Activated CD4-positive, alpha-beta memory T cell treated with anti-CD3 and anti-CD28 coated beads, Interleukin-2, amount 10 ng/mL, durations not matched to agents 7 days and 5 days (primary cell): ENCODE measurements at regions not wholly inside any gene's neighbourhood (a gene's known extent, or its start where the extent isn't known, plus 50 kb on each side); places are given as distances from the start of the nearest gene placed in this dataset.

ENCODE experiments used
- CTCF ChIA-PET: fragments of 350-600 bp; sonication (Branson Sonifier 250); formaldehyde crosslinking; loops from one replicate; lab custom pipeline; 2021; ENCODE audit warnings: antibody characterized with exemption, inconsistent platforms; lab: Charles Lee
- POLR2A ChIA-PET: fragments of 350-600 bp; sonication (Branson Sonifier 250); formaldehyde crosslinking; loops from one replicate; lab custom pipeline; 2021; ENCODE audit warnings: antibody characterized with exemption; lab: Charles Lee
- DNase-seq: peaks from one replicate; pipeline ENCODE4 v3.0.0-alpha.2; 2020
- H3K27ac Mint-ChIP-seq: one replicate; pipeline ENCODE4 v1.8.0; 2021; ENCODE audit warnings: mild to moderate bottlenecking, mixed read lengths
- H3K27me3 Mint-ChIP-seq: one replicate; pipeline ENCODE4 v1.8.0; 2021; ENCODE audit warnings: mixed read lengths
- H3K36me3 Mint-ChIP-seq: one replicate; pipeline ENCODE4 v1.8.0; 2021; ENCODE audit warnings: low read depth, mixed read lengths
- H3K4me1 Mint-ChIP-seq: one replicate; pipeline ENCODE4 v1.8.0; 2021; ENCODE audit warnings: mixed read lengths
- H3K4me3 Mint-ChIP-seq: one replicate; pipeline ENCODE4 v1.8.0; 2021; ENCODE audit warnings: mild to moderate bottlenecking, mixed read lengths
- H3K9me3 Mint-ChIP-seq: one replicate; pipeline ENCODE4 v1.8.0; 2021; ENCODE audit warnings: mixed read lengths

GRCh38 chr3:78123058-78123457 is 1083.2 kb downstream of the ROBO2 start:
- CTCF ChIA-PET: no interaction called here

GRCh38 chr3:78129707-78130106 is 1089.8 kb downstream of the ROBO2 start:
- CTCF ChIA-PET: no interaction called here
- Mint-ChIP-seq H3K9me3 (peaks cover 13% of the 10 kb centered on the region), H3K27ac (no peak overlapping the region), H3K4me3 (no peak overlapping the region), H3K27me3 (no peaks in the 10 kb centered on the region), H3K36me3 (no peaks in the 10 kb centered on the region), H3K4me1 (no peaks in the 10 kb centered on the region)
- no peak for DNase-seq
- POLR2A ChIA-PET: no interaction called here

More at GRCh38 chr3:78123058-78123457, 1083.2 kb downstream of the ROBO2 start:
- Mint-ChIP-seq H3K9me3 (peaks cover 13% of the 10 kb centered on the region), H3K27me3 (no peaks in the 10 kb centered on the region), H3K27ac (no peak overlapping the region), H3K36me3 (no peaks in the 10 kb centered on the region), H3K4me1 (no peaks in the 10 kb centered on the region), H3K4me3 (no peak overlapping the region)
- POLR2A ChIA-PET: no interaction called here
- no peak for DNase-seq

- peaks cover 5% of the 10 kb centered on the region for H3K9me3 Mint-ChIP-seq
- H3K27ac Mint-ChIP-seq: no peak overlapping the region
- no peak for DNase-seq
- H3K4me1 Mint-ChIP-seq: no peaks in the 10 kb centered on the region
- no peaks in the 10 kb centered on the region for H3K36me3 Mint-ChIP-seq
- H3K4me3 Mint-ChIP-seq: no peak overlapping the region
- no peaks in the 10 kb centered on the region for H3K27me3 Mint-ChIP-seq
- POLR2A ChIA-PET: no interaction called here
- CTCF ChIA-PET: no interaction called here
These were observed 1090.9 kb downstream of the ROBO2 start for GRCh38 chr3:78130741-78131290.

GRCh38 chr3:78134496-78134895 is 1094.6 kb downstream of the ROBO2 start:
- H3K4me3 Mint-ChIP-seq: no peak overlapping the region
- CTCF ChIA-PET: no interaction called here
- DNase-seq: no peak
- POLR2A ChIA-PET: no interaction called here
- no peaks in the 10 kb centered on the region for H3K36me3 Mint-ChIP-seq
- no peaks in the 10 kb centered on the region for H3K27me3 Mint-ChIP-seq
- peaks cover 8% of the 10 kb centered on the region for H3K9me3 Mint-ChIP-seq
- H3K27ac Mint-ChIP-seq: no peak overlapping the region
- H3K4me1 Mint-ChIP-seq: no peaks in the 10 kb centered on the region

GRCh38 chr3:78139166-78139565 is 1099.3 kb downstream of the ROBO2 start:
- POLR2A ChIA-PET: no interaction called here
- Mint-ChIP-seq H3K4me3 (no peak overlapping the region), H3K9me3 (peaks cover 4% of the 10 kb centered on the region), H3K27ac (no peak overlapping the region), H3K27me3 (no peaks in the 10 kb centered on the region), H3K36me3 (no peaks in the 10 kb centered on the region), H3K4me1 (no peaks in the 10 kb centered on the region)
- CTCF ChIA-PET: no interaction called here
- no peak for DNase-seq

- H3K27ac Mint-ChIP-seq: no peak overlapping the region
- H3K27me3 Mint-ChIP-seq: no peaks in the 10 kb centered on the region
- no peak for DNase-seq
- H3K9me3 Mint-ChIP-seq: peaks cover 6% of the 10 kb centered on the region
- H3K4me1 Mint-ChIP-seq: no peaks in the 10 kb centered on the region
- H3K36me3 Mint-ChIP-seq: no peaks in the 10 kb centered on the region
- no peak overlapping the region for H3K4me3 Mint-ChIP-seq
- CTCF ChIA-PET: no interaction called here
- POLR2A ChIA-PET: no interaction called here
These were observed 1100.4 kb downstream of the ROBO2 start for GRCh38 chr3:78140274-78140673.

- DNase-seq: no peak
- no peaks in the 10 kb centered on the region for H3K4me1 Mint-ChIP-seq
- CTCF ChIA-PET: no interaction called here
- no peaks in the 10 kb centered on the region for H3K27me3 Mint-ChIP-seq
- peaks cover 5% of the 10 kb centered on the region for H3K9me3 Mint-ChIP-seq
- no peaks in the 10 kb centered on the region for H3K36me3 Mint-ChIP-seq
- H3K27ac Mint-ChIP-seq: no peak overlapping the region
- POLR2A ChIA-PET: no interaction called here
- H3K4me3 Mint-ChIP-seq: no peak overlapping the region
These were observed 1101.0 kb downstream of the ROBO2 start for GRCh38 chr3:78140866-78141265.

GRCh38 chr3:78141269-78141668 is 1101.4 kb downstream of the ROBO2 start:
- ChIA-PET POLR2A (no interaction called here), CTCF (no interaction called here)
- Mint-ChIP-seq H3K4me1 (no peaks in the 10 kb centered on the region), H3K9me3 (peaks cover 4% of the 10 kb centered on the region), H3K27me3 (no peaks in the 10 kb centered on the region), H3K4me3 (no peak overlapping the region), H3K27ac (no peak overlapping the region), H3K36me3 (no peaks in the 10 kb centered on the region)
- DNase-seq: no peak

GRCh38 chr3:78143000-78143399 is 1103.1 kb downstream of the ROBO2 start:
- H3K4me1 Mint-ChIP-seq: no peaks in the 10 kb centered on the region
- no peak overlapping the region for H3K27ac Mint-ChIP-seq
- no peaks in the 10 kb centered on the region for H3K27me3 Mint-ChIP-seq
- H3K4me3 Mint-ChIP-seq: no peak overlapping the region
- DNase-seq: no peak
- ChIA-PET POLR2A (no interaction called here), CTCF (no interaction called here)
- peaks cover 4% of the 10 kb centered on the region for H3K9me3 Mint-ChIP-seq
- no peaks in the 10 kb centered on the region for H3K36me3 Mint-ChIP-seq

- Mint-ChIP-seq H3K27ac (no peak overlapping the region), H3K4me3 (no peak overlapping the region), H3K27me3 (no peaks in the 10 kb centered on the region), H3K9me3 (peaks cover 11% of the 10 kb centered on the region), H3K4me1 (no peaks in the 10 kb centered on the region), H3K36me3 (no peaks in the 10 kb centered on the region)
- POLR2A ChIA-PET: no interaction called here
- no peak for DNase-seq
- CTCF ChIA-PET: no interaction called here
These were observed 1109.3 kb downstream of the ROBO2 start for GRCh38 chr3:78148986-78149717.

- no peaks in the 10 kb centered on the region for H3K27me3 Mint-ChIP-seq
- H3K27ac Mint-ChIP-seq: no peak overlapping the region
- peaks cover 6% of the 10 kb centered on the region for H3K9me3 Mint-ChIP-seq
- CTCF ChIA-PET: no interaction called here
- no peak overlapping the region for H3K4me3 Mint-ChIP-seq
- POLR2A ChIA-PET: no interaction called here
- DNase-seq: no peak
- no peaks in the 10 kb centered on the region for H3K36me3 Mint-ChIP-seq
- no peaks in the 10 kb centered on the region for H3K4me1 Mint-ChIP-seq
These were observed 1114.1 kb downstream of the ROBO2 start for GRCh38 chr3:78153973-78154372.

GRCh38 chr3:78154521-78155186 is 1114.8 kb downstream of the ROBO2 start:
- no peak for DNase-seq
- H3K4me1 Mint-ChIP-seq: no peaks in the 10 kb centered on the region
- peaks cover 6% of the 10 kb centered on the region for H3K9me3 Mint-ChIP-seq
- ChIA-PET POLR2A (no interaction called here), CTCF (no interaction called here)
- H3K27ac Mint-ChIP-seq: no peak overlapping the region
- no peaks in the 10 kb centered on the region for H3K27me3 Mint-ChIP-seq
- H3K36me3 Mint-ChIP-seq: no peaks in the 10 kb centered on the region
- H3K4me3 Mint-ChIP-seq: no peak overlapping the region

GRCh38 chr3:78161736-78162135 is 1121.8 kb downstream of the ROBO2 start:
- H3K4me3 Mint-ChIP-seq: no peak overlapping the region
- no peak for DNase-seq
- no peaks in the 10 kb centered on the region for H3K4me1 Mint-ChIP-seq
- H3K36me3 Mint-ChIP-seq: no peaks in the 10 kb centered on the region
- CTCF ChIA-PET: no interaction called here
- H3K27ac Mint-ChIP-seq: no peak overlapping the region
- H3K27me3 Mint-ChIP-seq: no peaks in the 10 kb centered on the region
- no peaks in the 10 kb centered on the region for H3K9me3 Mint-ChIP-seq
- POLR2A ChIA-PET: no interaction called here

GRCh38 chr3:78163379-78163778 is 1123.5 kb downstream of the ROBO2 start:
- POLR2A ChIA-PET: no interaction called here
- H3K27ac Mint-ChIP-seq: no peak overlapping the region
- no peak overlapping the region for H3K4me3 Mint-ChIP-seq
- H3K27me3 Mint-ChIP-seq: no peaks in the 10 kb centered on the region
- no peaks in the 10 kb centered on the region for H3K4me1 Mint-ChIP-seq
- H3K36me3 Mint-ChIP-seq: no peaks in the 10 kb centered on the region
- DNase-seq: no peak
- CTCF ChIA-PET: no interaction called here
- no peaks in the 10 kb centered on the region for H3K9me3 Mint-ChIP-seq
